ENCODE measurements at regions not wholly inside any gene's neighbourhood (a gene's known extent, or its start where the extent isn't known, plus 50 kb on each side); places are given as distances from the start of the nearest gene placed in this dataset.

DNA sequence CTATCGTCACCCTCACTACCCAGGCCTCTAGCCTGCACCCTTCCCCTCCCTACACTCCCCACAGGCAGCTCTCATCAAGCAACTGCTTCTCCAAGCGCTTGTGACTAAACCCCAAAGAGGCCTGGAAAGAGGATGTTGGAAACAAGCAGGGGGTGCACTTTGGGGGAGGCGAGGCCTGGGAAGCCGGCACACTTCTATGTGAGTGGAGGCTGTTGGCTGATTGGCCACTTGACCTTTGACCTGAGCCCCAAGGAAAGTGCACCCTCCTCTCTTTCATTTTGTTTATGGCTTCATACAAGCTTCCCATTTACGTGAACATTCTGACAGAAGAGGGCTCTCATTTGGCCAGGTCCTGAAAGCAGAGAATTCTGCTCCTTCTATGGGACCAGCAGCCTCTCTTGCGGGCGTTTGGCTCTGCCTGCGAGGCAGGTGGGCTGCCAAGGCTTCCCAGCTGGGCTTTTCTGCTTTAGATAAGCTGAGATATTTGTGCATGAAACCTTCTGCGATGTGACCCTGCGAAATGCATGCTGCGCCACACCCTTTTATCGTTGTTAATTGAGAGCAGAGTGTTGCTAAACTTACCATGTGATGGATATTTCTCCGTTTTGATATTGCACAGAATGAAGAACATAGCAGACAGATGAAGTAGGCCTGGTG is 134.8 kb upstream of the NCK2 start:
- DNase-seq (ENCODE audit: low read depth, low spot score) (no peak), ATAC-seq (no peak)
- Histone ChIP-seq H3K36me3 (ENCODE audit: control insufficient read depth in 1 of 2, insufficient read depth in 2 of 2, low read length in 2 of 2) (no peaks in the 10 kb centered on the region), H3K9me2 (ENCODE audit: insufficient read depth) (no peaks in the 10 kb centered on the region), H3K4me1 (ENCODE audit: control insufficient read depth in 1 of 2, insufficient read depth in 2 of 2, low read length in 2 of 2) (no peaks in the 10 kb centered on the region), H3K4me2 (ENCODE audit: low read length) (no peak overlapping the region), H3K27me3 (ENCODE audit: insufficient read depth, low read length) (no peaks in the 10 kb centered on the region), H3K27ac (ENCODE audit: low read depth, low read length) (no peak overlapping the region), H3K9me3 (ENCODE audit: control insufficient read depth in 1 of 2, insufficient read depth in 1 of 2, low read depth in 1 of 2, low read length in 2 of 2) (no peaks in the 10 kb centered on the region), H4K20me1 (ENCODE audit: insufficient read depth) (no peaks in the 10 kb centered on the region), H3K79me2 (ENCODE audit: insufficient read depth, low read length) (no peaks in the 10 kb centered on the region), H3K4me3 (replicated peaks in 1 of 2; ENCODE audit: low read depth in 1 of 2, low read length in 2 of 2) (no peak overlapping the region), H2AFZ (ENCODE audit: low read depth, low read length, poor library complexity, severe bottlenecking) (no peak overlapping the region), H3K9ac (ENCODE audit: low read length) (no peak overlapping the region)
- TF ChIP-seq SIN3A (IDR thresholded peaks at IDR 0.05; ENCODE audit: low read depth) (no peak), EZH2 (IDR thresholded peaks at IDR 0.05) (no peak), JUND (IDR thresholded peaks at IDR 0.05) (no peak), POLR2A (IDR thresholded peaks at IDR 0.05; ENCODE audit: borderline replicate concordance, extremely low read depth, insufficient read depth, insufficient read length) (no peak), SRF (IDR thresholded peaks at IDR 0.05; ENCODE audit: low read depth) (no peak), EZH2phosphoT487 (IDR thresholded peaks at IDR 0.05; ENCODE audit: borderline replicate concordance) (no peak), EGR1 (IDR thresholded peaks at IDR 0.05; ENCODE audit: low read depth) (no peak), CEBPB (IDR thresholded peaks at IDR 0.05; ENCODE audit: low read depth) (no peak)
- TF ChIP-seq, protein P1, sequence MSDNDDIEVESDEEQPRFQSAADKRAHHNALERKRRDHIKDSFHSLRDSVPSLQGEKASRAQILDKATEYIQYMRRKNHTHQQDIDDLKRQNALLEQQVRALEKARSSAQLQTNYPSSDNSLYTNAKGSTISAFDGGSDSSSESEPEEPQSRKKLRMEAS (IDR thresholded peaks at IDR 0.05) = no peak
- TF ChIP-seq, protein P2, sequence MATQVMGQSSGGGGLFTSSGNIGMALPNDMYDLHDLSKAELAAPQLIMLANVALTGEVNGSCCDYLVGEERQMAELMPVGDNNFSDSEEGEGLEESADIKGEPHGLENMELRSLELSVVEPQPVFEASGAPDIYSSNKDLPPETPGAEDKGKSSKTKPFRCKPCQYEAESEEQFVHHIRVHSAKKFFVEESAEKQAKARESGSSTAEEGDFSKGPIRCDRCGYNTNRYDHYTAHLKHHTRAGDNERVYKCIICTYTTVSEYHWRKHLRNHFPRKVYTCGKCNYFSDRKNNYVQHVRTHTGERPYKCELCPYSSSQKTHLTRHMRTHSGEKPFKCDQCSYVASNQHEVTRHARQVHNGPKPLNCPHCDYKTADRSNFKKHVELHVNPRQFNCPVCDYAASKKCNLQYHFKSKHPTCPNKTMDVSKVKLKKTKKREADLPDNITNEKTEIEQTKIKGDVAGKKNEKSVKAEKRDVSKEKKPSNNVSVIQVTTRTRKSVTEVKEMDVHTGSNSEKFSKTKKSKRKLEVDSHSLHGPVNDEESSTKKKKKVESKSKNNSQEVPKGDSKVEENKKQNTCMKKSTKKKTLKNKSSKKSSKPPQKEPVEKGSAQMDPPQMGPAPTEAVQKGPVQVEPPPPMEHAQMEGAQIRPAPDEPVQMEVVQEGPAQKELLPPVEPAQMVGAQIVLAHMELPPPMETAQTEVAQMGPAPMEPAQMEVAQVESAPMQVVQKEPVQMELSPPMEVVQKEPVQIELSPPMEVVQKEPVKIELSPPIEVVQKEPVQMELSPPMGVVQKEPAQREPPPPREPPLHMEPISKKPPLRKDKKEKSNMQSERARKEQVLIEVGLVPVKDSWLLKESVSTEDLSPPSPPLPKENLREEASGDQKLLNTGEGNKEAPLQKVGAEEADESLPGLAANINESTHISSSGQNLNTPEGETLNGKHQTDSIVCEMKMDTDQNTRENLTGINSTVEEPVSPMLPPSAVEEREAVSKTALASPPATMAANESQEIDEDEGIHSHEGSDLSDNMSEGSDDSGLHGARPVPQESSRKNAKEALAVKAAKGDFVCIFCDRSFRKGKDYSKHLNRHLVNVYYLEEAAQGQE (IDR thresholded peaks at IDR 0.05; ENCODE audit: low read depth) = no peak
- RAD21 ChIA-PET (ENCODE audit: low non-redundant PET in 1 of 2, low total read pairs in 2 of 2, uncharacterized antibody in 2 of 2, unreplicated experiment in 2 of 2) = no interaction called here
- CTCF ChIA-PET = no interaction called here
- no TSS peak for BruUV-seq (replicated peaks)
- intact Hi-C loops (cut with micrococcal nuclease) = no loop called here
- POLR2A ChIA-PET = no interaction called here

Measured in HCT116 (cell line).